ENCODE measurements at regions not wholly inside any gene's neighbourhood (a gene's known extent, or its start where the extent isn't known, plus 50 kb on each side); places are given as distances from the start of the nearest gene placed in this dataset.
"Not testable (repeated sequence)": the region's sequence is repeated elsewhere in the genome, so short reads cannot be mapped to it uniquely, and the experiment has no call there.

DNA sequence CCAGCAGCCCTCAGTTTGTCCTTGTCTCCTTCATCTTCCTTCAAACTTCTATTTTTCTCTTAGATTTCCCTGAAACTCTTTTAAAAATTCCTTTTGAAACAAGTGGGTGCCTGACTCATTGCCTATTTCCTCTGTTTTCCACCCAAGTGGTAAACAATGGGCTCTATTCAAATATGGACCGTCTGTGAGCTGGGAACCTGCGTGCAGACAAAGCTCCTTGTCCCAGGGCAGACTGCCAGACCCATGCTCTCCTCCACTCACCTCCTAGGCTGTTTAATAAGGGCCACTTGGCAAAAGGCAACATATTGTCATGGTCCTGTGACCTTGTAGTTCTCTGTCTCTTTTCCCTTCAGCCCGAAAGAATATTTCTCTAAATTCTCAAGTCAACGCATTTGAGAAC lies 332.7 kb upstream of the THBS1 start:
- DNase-seq (ENCODE audit: low read depth), result peak; percentile 21

GRCh38 chr15:39250001-39250400 lies 330.9 kb upstream of the THBS1 start:
- DNase-seq (ENCODE audit: low read depth), result peak; percentile 7

DNA sequence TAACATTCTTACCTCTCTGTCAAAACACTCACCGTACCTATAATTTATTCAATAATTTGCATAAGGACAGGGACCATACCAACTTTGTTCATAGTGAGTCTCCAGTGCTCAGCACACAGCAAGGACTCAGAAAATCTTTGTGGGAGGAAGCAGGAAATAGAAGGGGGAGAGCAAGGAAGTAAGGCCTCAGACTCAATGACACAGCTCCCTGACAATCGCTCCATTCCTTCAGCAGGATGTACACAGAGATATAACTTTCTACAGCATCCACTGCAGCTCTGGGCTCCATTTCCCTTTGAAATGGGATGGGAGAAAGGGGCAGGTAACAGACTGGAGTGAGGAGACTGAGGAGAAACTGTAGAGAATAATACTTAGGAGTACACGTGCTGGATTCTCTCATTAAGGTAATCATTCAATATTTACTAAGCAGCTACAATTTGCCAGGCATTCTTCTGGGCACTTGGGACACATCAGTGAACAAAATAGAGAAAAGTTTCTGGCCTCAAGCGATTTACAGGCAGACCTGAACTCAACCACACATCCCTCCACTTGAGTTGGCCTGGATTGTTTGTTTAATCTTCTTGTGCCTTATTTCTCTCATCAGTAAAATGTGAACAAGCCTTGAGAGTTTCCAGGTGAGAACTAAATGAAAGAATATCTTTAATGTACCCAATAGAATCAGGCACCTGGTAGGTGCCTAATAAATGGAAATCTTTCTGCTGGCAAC lies 330.3 kb upstream of the THBS1 start:
- no peak for DNase-seq (ENCODE audit: low read depth)

- DNase-seq (ENCODE audit: low read depth), result no peak
Observed at GRCh38 chr15:39251413-39252133, 329.3 kb upstream of the THBS1 start.

DNA sequence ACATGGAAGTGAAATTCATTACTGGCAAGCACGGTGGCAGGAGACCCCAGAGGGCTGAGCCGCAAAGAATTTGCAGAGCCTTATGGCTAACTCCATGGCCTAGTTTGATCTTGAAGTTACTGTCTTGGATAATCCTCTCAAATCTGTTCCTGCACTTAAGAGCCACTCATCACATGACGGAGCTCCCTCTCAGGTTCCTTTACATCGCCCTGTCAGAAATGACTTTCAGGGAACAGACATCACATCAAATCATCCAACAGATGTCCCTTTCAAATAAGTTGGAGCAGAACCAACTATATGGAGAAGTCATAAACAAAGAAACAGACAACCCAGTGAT lies 328.8 kb upstream of the THBS1 start:
- DNase-seq (ENCODE audit: low read depth), result no peak

GRCh38 chr15:39253552-39253951 lies 327.3 kb upstream of the THBS1 start:
- no peak for DNase-seq (ENCODE audit: low read depth)

DNA sequence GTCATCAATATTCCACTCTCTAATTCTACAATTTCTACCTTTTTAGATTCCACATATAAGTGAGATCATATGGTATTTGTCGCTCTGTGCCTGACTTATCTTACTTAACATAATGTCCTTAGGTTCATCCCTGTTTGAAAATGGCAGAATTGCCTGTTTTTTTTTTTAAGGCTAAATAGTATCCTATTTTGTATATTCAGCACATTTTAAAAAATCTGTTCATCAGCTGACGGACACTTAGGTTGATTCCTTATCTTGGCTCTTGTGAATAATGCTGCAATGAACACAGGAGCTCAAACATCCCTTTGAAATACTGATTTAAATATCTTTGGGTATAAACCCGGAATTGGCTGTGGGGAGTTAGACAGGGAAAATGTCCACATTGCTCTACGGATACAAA lies 326.7 kb upstream of the THBS1 start:
- no peak for DNase-seq (ENCODE audit: low read depth)

DNA sequence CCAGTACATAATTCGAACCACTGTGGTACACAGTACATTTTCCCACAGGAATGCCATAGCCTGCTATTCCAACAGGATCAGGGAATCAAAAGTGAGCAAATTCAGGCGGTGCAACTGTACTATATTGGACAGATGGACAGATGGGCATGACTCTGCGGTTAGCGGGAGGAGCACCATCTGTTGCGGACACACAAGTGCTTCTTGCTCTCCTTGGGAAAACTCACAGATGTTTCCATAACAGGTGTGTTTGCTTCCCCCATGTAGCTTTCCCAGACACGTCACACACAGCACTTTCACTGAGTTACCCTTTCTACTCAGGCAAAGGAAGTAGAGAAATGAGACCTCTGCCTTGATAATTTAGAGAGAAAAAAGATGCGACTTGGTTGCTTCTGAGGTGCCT lies 325.1 kb upstream of the THBS1 start:
- DNase-seq (ENCODE audit: low read depth), result no peak

DNA sequence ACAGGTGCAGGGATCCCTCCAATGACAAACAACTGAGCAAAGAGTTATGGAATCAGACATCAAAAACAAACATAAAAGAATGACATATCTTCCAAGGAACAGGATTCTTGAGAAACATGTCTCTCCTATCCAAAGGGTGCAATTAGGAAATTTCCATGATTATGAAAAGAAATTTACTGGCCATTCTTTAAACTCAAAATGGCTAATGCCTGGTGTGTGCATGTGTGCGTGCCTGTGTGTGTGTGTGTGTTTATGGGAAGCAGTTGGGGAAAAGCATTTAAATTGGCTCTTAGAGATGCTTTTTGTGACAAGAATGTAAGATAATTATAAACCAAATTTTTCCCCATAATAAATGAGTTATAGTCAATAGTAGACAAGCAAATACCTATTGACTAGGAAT lies 320.5 kb upstream of the THBS1 start:
- no peak for DNase-seq (ENCODE audit: low read depth)

- no peak for DNase-seq (ENCODE audit: low read depth)
Observed at GRCh38 chr15:39260791-39261190, 320.1 kb upstream of the THBS1 start.

DNA sequence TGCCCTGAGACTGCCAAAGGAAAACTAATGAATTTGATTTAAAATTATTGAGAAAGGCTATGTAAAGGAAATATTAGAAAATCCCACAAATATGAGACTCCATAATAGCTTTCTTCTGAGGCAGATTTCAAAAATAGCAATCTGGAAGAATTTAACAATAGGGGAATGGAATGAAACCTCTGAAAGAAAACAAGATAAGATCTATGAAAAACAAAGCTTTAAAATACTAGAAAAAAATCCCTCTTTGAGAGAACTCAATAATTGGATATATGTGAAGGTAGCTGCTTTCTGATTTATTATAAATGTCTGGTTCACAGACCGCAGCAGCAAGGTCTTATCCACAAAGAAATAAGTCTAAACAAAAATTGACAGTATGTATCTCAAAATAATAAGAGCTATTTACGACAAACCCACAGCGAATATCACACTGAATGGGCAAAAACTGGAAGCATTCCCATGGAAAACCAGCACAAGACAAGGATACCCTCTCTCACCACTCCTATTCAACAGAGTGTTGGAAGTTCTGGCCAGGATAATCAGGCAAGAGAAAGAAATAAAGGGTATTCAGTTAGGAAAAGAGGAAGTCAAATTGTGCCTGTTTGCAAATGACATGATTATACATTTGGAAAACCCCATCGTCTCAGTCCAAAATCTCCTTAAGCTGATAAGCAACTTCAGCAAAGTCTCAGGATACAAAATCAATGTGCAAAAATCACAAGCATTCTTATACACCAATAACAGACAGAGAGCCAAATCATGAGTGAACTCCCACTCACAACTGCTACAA lies 319.3 kb upstream of the THBS1 start:
- DNase-seq (ENCODE audit: low read depth), result not testable (repeated sequence)

DNA sequence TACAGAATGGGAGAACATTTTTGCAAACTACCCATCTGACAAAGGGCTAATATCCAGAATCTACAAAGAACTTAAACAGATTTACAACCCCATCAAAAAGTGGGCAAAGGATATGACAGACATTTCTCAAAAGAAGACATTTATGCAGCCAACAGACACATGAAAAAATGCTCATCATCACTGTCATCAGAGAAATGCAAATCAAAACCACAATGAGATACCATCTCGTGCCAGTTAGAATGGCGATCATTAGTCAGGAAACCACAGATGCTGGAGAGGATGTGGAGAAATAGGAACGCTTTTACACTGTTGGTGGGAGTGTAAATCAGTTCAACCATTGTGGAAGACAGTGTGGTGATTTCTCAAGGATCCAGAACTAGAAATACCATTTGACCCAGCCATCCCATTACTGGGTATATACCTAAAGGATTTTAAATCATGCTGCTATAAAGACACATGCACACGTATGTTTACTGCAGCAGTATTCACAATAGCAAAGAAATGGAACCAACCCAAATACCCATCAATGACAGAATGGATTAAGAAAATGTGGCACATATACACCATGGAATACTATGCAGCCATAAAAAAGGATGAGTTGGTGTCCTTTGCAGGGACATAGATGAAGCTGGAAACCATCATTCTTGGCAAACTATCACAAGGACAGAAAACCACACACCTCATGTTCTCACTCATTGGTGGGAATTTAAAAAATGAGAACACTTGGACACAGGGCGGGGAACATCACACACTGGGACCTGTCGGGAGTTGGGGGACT lies 317.7 kb upstream of the THBS1 start:
- DNase-seq (ENCODE audit: low read depth), result peak; percentile 73

DNA sequence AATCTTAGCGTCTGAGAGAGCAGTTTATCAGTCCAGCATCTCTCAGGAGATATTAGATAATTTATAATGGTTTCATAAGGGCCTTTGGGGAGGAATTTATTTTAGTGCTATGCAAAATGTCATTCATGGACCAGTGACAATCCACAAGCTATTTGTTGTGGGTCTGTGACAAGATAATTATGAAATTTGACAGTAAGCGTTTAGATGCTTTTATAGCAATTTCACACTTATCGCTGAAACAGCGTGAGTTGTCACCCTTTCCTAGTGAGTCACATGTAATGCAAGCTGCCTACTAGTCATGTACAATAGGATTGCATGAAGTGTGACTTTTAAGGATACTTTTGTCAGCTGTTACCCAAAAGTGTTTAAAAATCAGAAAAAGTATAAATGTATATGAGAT lies 315.6 kb upstream of the THBS1 start:
- no peak for DNase-seq (ENCODE audit: low read depth)

DNA sequence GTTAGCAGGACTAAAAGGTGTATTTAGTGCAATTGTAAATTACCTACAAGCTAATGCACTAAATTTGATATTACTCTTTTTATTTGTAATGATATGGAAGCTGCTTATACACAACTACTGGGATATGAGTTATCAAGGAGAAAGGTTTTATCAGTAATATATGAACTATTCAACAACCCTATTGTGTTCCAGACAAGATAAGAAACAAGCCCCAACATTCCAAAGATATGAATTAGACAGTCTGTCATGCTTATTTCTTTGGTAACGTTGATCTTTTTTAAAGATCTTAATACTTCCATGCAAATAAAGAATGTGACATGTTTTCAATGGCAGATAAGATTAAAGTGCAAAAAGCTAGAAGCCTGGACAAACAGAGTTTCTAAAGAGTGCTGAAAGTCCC lies 314.0 kb upstream of the THBS1 start:
- no peak for DNase-seq (ENCODE audit: low read depth)

DNA sequence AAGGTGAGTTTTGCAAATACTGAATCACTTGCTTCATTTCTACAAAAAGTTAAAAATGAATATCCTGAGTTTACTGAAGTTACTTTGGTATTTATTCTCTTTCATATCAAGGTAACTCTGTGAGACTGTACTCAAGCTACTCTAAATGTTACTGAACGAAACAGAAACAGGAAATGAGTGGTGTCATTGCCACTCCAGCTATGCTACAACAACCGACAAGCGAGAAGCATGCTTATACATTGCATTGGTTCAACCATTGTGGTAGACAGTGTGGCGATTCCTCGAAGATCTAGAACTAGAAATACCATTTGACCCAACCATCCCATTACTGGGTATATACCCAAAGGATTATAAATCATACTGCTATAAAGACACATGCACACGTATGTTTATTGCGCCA lies 313.2 kb upstream of the THBS1 start:
- DNase-seq (ENCODE audit: low read depth), result no peak

DNA sequence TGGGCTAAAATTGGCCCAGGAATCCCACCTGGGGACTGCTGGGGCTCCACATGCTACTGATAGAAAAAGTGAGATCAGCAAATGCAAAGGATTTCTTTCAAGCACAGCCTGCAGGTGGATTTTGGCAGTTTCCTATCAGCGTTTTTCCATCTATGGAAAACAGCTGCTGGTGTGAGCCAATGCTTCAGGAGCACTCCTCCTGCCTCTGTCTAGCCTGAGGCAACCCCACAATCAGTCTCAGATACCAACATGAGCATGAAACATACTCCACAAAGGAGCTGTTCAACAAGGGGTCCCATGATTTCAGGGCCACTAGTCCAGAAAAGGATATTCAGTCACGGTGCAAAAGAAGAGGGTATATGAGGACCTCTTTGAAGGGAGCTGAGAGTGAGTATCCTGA lies 311.5 kb upstream of the THBS1 start:
- DNase-seq (ENCODE audit: low read depth), result no peak

DNA sequence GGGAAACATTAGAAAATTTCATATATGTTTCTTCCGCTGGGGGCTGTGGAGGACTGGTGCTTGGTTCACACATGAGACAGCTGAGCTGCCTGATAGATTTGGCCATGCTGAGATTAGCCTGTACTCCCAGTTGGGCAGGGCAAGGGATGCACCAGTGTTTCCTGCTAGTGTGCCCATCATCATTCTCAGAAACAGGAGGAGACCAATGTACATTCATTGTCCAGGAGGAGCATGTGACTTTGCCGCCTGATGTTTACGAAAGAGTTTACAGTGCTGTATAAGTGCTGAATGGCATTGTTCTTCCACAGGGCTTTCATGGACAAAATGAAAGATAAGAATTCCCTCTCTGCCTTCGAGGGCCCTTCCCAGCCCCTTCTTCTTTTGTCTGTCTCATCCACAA lies 311.1 kb upstream of the THBS1 start:
- no peak for DNase-seq (ENCODE audit: low read depth)

GRCh38 chr15:39270221-39270855 lies 310.5 kb upstream of the THBS1 start:
- DNase-seq (ENCODE audit: low read depth), result no peak

DNA sequence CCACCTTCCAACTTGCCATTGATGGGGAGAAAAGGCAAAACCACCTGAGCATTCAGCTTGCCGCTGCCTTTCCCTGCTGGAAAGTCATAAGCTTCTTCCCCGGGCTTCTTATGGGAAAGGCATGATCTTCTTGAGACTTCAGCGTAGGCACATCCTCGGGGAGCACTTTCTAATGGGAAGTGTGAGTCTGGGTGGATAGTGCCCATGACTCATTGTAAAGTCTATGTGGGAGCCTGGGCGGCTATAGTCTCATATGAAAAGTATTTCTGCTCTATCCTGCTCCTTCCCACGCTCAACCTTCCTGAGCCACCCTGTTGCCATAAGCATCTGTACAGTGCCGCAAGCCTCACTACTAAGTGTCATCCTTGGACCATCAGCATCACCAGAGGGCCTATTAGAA lies 309.9 kb upstream of the THBS1 start:
- peak; percentile 41 for DNase-seq (ENCODE audit: low read depth)

- no peak for DNase-seq (ENCODE audit: low read depth)
Observed at GRCh38 chr15:39272901-39273300, 308.0 kb upstream of the THBS1 start.

DNA sequence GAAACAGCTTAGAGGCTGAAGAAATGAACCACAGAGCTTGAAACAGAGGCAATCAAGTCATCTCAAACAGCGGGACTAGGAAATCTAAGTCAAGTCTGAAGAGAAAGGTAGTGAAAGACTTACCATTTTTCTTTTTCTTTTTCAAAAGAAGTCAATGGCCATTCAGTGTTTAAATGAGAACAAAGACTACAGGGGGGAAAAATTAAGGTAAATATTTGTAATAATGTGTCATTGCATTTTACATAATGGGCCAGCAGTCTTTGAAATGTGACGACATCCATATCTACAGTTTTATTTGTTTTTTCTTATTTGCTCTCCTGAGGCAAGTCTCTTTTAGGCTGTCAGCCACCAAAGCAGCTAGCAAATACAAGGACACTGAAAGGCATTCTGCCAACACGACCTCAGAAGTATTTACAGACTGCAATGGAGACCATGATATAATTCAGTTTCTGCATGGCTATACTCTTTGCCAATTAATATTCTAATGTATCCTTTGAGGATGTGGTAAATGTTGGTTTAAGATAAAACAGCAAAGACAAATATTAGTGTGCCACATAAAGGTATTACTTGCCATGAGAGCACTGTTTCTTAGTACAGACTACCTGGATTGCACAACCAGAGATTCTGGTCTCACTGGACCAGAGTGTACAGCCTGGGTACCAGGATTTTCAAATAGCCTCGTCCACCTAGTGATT lies 307.0 kb upstream of the THBS1 start:
- peak; percentile 44 for DNase-seq (ENCODE audit: low read depth)

All from fibroblast of gingiva (primary cell).